Esophagus mucosa (tissue), 1 donor: ENCODE measurements at regions not wholly inside any gene's neighbourhood (a gene's known extent, or its start where the extent isn't known, plus 50 kb on each side); places are given as distances from the start of the nearest gene placed in this dataset.

Experiments
- ATAC-seq: fragments of 200-7000 bp; cut with Tn5 transposase; one replicate; pipeline ENCODE4 v1.9.1; 2020
- donor health status: DM: yes; HTN: yes; CAD: no.

DNA sequence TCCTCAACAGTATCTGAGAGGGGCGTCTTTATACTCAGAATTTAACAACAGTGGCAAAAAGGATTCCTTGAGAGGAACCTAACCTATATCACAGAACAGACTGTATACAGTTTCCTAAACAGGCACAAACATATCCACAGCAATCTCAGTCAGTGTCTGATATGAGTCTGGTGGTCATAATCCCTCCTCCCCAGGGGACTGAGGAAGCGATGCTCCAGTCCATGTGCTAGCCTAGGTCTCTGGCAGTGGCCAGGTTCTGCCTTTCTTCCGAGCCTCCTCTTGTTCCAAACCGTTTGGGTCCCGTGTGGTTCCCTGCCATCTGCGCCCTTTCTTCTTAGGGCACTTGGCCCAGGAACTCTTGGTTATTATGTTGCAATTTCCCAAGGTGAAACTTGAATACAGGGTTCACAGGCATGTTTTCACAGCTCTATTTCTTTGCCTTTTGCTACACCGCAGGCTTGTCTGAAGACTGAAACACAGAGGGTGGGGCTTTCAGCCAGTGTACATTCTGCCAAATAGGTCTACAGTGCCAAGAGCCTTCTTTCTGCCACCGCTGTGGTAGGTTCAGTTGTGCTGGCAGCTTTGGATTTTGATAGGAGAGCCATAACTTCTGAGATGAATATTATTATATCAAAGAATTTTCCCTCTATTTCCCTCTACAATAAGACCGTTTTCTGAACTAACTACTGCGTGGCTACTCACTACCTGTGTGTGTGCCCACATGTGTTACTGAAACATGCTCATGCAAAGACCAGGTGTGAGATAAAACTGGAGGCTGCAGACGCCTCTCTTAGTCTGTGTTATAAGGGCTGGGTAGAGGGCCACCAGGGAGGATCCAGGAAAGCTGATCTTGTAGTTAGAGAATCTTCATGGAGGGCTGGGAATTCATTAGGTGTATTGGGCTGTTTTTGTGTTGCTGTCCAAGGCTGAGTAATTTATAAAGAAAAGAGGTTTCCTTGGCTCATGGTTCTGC is 75.0 kb upstream of the HAAO start:
- peak; percentile 84 for ATAC-seq

DNA sequence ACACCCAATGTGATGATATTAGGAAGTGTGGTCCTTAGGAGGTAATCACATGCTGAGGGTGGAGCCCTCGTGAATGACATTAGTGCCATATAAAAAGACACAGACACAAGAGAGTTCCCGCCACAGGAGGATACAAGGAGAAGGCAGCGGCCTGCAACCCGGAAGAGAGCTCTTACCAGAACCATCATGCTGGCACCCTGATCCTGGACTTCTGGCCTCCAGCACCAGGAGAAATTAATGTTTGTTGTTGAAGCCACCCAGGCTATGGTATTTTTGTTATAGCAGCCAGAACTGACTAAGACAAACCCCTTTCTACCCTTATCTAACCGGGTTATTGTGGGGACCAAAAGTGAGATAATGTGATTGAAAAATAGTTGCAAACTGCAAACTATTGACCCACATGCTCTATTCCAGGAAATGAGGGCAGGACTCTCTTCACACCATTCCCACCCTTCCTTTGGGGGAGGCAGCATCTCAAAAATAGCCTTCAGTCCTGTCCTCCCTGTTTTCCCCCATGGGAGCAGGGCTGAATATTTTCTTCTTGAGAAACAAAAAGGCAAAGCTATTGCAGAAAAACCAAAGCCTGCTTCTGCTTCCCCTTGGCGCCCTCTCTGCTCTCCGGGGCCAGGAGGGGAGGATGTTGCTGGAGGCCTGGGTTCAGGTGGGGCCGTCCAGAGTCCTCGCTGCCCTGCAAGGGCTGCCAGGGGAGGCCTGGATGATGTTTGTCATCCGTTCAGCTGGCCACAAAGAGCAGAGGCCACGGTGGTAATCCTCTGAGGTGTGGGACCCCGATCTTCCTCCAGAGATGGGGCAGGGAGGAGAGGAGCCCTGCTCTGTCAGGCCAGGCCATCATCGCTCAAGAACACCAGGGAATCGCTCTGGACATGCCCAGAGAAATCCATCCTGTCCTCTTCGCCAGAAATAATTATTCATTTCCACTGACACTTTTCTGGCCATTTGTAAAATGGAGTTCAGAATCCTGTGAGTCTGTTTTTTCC is 73.8 kb upstream of the HAAO start:
- no peak for ATAC-seq

DNA sequence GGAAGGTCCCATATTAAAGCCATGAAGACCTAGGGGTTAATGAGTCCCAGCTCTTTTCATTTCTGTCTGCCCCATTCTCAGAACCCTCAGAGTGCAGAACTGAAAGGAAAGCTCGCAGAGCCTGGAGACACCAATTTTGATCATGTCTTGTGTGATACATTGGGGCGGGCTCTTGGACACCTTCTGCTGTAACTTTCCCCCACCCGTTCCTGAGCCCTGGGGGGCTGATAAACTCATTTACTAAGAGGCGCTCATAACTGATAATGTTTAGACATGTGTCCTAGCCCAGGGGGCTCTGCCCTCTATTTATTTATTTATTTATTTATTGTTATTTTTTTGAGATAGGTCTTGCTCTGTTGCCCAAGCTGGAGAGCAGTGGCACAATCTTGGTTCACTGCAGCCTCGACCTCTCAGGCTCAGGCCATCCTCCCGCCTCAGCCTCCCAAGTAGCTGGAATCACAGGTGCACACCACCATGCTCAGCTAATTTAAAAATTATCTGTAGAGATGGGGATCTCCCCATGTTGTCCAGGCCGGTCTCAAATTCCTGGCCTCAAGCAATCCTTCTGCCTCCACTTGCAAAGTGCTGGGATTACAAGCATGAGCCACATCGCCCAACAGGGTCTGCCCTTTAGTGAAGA is 72.4 kb upstream of the HAAO start:
- ATAC-seq = no peak

DNA sequence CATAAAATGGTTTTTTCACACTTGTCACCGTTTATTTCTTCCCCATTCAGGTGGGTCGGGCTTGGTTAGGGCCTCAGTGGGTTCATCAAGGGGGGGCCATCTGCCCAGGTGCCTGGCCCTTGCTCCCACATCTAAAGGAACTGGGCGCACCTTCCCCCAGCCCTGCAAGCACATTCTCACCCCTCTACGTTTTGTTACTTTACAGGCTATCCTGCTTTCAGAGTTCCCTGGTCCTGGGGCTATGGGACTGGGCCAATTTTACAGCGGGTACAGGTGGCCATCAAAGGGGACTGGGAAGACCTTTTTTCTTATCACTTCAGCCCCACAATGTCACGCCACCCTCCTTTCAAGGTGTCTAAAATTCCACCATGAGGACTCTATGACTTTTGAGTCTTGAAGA is 71.8 kb upstream of the HAAO start:
- no peak for ATAC-seq

DNA sequence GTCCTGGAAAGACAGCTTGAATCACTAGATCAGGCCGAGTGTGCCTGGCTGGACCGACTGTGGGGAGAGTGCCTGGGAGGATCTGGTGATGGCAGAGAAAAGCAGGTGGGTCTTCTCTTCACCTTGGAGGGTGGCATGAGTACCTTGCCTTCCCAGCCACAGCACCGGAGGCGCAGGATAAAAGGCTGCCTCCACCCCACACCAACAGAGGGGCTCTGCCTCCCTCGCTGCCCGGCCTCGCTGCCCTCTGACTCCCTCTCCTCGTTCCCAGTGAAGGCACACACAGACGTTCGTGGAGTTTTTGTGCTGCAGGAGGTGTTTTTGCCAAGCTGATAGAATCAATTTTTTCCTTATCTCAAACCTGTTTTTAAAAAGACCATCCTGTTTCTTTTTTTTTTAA is 71.4 kb upstream of the HAAO start:
- no peak for ATAC-seq

DNA sequence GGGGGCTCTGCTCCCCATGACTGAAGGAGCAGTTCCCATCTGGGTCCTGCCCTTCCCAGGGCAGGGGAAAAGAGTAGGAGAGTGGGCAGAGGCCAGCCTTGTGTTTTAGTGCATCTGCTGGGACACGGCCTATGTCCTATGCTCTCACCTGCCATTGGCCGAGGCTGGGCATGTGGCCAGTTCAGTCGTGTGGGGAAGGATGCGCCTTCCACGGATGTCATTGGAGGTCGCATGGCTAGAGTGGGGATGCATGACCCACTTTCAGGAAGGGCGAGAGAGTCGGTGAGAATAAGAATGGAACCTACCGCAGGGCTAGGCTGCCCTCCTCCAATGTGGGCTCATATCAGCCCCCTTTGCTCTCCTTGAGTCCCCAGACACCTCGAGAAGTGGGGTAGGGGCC is 70.9 kb upstream of the HAAO start:
- ATAC-seq = no peak

DNA sequence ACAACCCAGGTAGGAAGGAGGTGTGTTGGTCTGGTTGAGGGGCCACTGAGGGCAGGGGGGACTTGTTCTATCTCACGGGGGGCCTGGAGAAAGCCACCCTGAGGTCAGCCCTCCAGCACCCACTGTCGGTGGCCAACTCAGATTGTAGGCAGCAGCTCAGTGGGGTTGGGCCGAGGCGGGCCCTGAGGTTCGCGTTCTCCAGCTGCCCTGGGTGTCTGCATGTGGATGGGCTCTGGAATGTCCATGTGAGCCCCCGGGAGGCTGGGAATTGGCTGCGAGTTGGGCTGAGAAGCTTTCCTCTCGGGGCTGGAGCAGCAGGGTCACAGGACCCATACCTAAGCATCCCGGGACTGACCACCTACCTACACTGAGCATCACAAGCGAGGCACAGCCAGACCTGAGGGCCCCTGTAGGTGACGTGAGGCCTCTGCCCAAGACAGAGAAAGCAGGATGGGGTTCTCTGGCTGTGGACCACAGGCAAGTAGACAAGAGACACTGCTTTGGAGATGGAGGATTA is 70.3 kb upstream of the HAAO start:
- no peak for ATAC-seq

DNA sequence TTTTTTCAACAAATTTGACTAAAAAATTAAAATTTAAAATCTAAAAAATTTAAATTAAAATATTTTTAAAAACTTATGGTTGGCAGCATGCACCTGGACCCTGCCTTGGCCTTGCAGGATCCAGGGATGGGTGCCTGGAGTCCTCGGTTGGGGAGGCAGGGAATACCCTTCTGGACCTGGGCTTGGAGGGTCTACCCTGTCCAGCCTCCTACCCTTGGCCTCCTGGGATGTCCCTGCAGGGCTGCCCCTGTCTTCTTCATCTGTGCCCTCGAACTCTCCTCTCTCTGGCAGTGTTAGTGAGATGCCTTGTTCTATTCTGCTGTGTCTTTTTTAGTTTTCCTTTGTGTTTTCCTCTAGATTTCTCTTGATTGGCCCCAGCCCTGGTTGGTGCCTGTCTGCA is 68.9 kb upstream of the HAAO start:
- no peak for ATAC-seq

DNA sequence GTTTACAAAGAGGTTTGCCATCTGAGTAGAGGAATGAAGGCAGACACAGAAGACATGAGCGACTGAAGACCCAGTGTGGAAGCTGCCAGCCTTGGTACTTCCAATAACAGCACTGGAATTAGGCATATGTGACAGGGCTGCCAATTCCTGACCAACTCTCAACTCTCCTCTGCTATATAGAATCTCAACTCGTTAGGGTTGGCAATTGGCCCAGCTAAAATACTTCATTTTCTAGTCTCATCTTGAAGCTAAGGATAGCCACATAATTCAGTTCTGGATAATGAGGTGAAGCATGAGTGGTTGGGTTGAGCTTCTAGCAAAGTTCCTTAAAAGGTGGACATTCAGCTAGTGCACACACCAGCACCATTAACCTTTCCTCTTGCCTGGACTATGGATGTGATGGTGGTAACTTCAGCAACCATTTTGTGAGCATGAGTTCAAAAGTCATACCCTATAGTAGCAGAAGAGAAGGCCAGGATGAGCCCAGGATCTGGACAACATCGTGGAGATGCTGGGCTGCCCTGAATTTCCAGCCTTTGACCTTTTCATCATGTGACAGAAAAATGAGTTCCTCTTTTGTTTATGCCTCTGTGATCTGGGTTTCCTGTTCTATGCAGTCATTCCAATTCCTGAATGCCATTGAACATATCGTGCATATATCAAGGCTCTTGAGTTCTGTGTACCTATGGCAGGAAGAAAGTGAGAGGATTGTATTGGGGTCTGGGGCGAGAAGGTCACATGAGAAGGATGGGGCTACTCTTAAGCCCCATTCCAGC is 68.1 kb upstream of the HAAO start:
- ATAC-seq = no peak

DNA sequence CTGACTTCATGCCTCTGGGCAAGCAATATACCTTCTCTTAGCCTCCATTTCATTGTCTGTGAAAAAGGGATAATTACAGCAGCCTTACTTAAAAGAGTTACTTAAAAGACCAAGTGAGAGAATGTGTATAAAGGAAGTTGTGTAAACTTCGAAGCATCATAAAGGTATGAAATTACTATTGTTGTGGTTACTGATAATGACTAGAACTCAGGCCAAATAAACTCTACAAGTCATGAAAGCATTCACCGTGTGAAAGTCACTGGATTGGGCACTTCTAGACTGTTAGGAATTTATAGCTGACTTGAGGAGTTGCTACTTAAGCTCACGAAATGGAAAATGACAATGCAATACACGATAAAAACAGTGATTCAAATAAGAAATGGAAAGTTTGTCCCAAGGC is 67.4 kb upstream of the HAAO start:
- ATAC-seq = no peak

DNA sequence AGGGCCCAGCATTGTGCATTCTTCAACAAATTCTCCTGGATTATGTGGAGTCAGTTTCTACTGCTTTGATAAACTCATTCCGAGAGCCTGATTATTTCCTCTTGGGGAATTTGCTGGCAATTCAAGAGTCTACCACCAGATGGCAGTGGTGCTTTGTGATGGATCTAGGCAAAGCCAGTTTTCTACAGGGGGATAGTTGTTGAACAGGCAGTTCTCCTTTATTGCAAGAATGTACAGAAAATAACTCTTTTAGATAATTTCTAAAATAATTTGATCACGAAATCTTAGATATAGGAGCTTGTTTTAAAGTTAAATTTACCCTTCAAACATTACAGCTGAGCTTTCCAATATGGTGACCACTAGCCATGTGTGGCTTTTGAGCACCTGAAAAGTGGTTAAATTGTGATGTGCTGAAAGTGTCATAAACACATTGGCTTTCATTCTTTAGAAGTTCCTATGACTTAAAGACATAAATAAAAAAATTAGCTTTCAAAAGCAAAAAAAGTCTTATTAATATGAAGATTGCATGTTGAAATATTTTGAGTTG is 66.7 kb upstream of the HAAO start:
- ATAC-seq = no peak

DNA sequence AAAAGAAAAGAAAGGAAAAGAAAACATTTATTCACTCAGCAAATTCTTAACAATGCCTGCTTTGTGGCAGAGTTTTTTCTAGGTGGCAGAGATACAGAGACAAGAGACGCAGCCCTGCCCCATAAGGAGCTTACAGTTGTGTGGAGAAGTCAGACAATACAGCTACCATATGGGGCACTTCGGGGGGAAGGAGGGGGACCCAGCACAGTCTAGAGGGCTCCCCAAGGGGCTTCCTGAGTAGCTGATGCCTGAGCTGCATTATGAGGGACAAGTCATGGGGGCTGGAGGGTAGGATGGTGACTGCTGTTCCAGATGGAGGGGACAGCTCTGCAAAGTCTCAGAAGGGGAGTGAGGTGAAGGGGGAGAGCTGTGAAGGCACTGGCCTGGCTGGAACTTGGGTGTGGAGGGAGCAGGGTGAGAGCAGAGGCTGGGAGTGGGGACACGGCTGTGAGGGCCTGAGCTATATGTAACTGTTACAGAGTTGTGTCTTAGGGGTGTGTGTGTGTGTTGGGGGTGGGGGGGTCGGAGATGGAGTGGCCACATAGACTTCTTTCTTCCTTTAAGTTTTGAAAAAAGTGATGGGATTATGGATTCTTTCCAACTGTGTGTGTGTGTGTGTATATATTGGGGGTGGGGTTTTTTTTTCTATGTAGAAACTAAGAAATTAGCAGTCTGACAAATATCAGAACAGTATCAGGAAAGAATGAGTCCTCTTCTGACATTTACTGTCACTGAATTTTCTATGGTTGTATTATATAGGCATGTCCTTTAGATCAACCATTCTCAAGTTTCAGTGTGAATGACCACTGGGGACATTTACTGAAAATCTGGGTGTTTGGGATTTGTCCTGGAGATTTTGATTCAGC is 66.0 kb upstream of the HAAO start:
- no peak for ATAC-seq

DNA sequence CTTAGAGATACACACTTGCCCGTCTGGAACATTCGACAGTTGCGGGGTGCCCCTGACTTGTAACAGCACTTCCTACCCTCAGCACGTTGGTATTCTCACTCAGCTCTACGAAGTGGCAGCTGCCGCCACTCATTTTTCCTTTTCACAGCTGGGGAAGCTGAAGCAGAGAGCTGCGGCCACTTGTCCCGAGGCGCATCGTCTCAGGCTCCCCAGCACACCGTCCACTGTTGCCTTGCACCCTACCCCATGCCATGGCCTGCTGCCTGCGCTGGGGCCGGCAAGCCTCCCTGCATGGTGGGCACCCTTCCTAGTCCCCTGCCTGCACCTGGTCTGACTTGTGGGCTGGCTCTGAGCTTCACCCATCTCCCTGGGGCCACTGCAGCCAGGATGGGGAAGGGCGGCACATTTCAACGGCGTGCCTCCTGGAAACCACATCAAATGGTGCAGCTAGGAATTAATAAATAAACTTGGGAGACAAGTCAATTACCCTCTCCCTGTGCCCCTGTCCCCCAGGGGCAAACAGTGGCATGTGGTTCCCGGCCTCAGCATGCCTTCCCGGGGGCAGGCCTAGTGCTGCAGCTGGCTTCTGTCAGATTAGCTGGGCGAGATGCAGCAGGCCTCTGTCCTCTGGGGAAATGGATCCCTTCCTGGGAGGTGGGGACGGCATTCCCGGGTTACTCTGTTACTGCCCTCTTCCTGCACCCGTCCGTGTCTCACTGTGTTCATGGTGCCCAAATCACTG is 64.7 kb upstream of the HAAO start:
- ATAC-seq = peak; percentile 66

DNA sequence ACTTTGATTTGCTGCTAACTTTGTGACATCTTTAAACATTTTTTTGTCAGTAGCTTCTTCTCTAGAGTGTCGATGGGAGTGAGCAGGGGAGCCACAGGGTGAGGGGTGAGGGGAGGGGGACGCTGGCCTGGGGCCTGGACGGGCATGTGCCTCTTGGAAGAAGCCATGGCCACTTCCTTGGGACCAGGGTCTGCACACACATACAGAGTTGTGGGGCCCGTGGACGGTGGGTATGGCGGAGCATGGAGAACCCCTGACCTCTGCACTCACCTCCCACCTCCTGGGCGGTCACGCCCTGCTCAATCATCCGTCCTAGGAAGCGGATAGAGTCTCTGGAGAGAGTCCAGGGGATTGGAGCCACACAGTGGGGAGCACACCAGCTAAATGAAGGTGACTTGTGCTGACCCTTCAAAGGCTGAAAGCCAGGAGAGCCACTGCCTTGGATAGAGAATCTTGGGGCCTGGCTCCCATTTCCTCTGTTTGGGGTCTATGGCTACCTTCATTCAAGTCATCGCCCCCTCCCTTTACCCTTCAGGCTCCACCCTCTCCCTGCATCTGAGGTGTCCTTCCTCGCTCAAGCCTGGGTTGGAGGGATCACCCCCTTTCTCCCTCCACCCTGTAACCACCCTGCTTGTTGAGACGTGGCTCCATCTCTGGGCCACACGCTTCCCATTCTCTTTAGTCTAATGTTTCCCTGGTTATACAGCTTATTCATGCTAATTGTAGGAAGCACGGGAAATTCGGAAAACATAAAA is 63.9 kb upstream of the HAAO start:
- ATAC-seq = no peak

DNA sequence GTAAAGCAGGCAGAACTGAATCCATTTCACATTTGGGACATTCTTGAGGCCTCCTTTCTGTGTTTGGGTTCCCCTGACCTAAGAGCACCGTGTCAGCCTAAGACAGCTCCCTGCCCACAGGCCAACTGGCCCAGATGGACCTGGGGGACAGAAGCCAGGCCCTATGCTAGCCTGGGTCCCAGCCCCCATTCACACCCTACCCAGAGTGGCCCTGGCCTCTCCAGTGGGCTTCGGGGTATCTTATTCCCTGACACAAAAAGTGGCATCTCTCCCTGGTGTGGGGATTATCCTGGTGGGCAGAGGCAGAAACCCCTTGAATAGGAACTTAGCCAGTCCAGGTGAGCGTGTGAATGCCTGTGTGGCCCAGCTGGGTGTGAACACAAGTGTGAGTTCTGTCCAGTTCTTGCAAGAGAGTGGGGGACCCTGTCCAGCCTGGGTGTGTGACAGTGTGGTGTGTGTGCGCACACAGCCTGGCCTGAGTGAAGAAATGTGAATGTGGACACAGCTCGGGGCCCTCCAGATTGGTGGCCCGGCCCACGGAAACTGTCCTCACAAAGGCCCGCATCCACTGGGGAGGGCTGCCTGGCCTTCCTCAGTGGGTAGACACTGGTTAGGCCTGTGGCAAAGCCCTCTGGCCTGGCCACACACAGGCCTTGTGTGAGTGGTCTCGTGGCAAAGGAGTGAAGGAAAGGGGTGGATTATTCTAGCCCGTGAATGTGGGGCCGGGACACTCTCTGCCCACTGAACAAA is 63.0 kb upstream of the HAAO start:
- ATAC-seq = no peak

DNA sequence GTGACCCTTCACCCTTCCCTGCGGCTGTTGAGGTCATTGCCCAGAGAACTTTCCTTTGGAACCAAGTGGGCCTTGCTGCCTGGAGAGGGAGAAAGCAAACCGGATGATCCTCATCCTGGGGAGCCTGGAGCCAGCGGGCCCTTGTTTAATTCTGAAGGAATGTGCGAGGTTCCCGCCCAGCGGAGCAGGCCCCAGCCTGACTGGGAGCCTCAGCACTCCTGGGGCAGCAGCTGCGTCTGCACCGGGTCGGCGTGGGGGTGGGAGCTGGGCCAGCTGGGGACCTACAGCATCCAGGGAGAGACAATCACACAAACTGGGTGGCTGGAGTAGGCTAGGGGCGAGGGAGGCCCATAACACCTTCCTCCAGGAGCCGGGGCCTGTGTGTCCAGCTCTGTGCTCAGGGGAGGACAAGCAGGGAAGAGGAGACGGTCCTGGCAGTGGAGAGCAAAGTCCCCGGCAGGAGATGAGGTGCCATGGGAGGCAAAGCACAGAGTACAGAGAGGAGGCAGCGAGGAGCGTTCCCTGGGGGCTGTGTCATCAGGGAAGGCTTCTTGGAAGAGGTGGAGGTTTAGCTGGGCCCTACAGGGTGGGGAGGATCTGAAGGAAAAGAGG is 61.9 kb upstream of the HAAO start:
- peak; percentile 76 for ATAC-seq

DNA sequence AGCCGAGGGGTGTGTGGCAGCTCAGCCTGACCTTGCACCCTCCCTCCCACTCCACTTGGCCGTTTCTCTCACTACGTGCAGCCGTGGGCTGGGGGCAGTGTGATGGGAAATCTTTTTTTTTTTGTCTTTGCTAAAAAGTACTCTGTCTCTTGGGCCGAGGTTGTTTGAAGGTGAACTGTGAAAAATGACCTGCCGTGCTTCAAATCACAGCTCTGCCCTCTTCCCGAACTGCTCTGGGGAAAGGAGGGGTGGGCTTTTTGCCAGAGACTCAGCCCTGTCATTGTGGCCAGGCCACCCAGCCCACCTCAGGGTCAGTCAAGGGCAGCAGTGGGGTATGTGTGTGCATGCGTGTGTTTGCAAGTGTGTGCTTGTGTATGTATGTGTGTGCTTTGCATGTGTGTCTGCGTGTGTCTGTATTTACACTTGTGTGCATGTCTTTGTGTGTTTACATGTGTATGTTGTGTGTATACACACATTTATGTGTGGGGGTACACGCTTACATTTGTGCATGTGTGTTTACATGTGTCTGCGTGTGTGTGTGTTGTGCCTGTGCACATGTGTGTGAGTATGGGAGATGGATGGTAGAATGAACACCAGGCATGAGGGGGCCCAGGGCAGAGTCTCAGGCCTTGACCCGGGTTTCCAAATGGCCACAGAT is 61.3 kb upstream of the HAAO start:
- no peak for ATAC-seq
